NCI-H69 (cell line): ENCODE measurements at regions not wholly inside any gene's neighbourhood (a gene's known extent, or its start where the extent isn't known, plus 50 kb on each side); places are given as distances from the start of the nearest gene placed in this dataset.
"Not testable (repeated sequence)": the region's sequence is repeated elsewhere in the genome, so short reads cannot be mapped to it uniquely, and the experiment has no call there.

Source experiments
- DNase-seq: peaks from one replicate; lab custom pipeline; 2025; lab: John Stamatoyannopoulos, UW

GRCh38 chr5:1748271-1748670 lies 51.4 kb downstream of the MRPL36 start:
- DNase-seq = no peak

GRCh38 chr5:1747803-1748085 lies 51.9 kb downstream of the MRPL36 start:
- no peak for DNase-seq

GRCh38 chr5:1747079-1747802 lies 52.4 kb downstream of the MRPL36 start:
- no peak for DNase-seq

GRCh38 chr5:1746371-1747078 lies 53.1 kb downstream of the MRPL36 start:
- DNase-seq = no peak

- no peak for DNase-seq
Observed at GRCh38 chr5:1745796-1746370, 53.8 kb downstream of the MRPL36 start.

DNA sequence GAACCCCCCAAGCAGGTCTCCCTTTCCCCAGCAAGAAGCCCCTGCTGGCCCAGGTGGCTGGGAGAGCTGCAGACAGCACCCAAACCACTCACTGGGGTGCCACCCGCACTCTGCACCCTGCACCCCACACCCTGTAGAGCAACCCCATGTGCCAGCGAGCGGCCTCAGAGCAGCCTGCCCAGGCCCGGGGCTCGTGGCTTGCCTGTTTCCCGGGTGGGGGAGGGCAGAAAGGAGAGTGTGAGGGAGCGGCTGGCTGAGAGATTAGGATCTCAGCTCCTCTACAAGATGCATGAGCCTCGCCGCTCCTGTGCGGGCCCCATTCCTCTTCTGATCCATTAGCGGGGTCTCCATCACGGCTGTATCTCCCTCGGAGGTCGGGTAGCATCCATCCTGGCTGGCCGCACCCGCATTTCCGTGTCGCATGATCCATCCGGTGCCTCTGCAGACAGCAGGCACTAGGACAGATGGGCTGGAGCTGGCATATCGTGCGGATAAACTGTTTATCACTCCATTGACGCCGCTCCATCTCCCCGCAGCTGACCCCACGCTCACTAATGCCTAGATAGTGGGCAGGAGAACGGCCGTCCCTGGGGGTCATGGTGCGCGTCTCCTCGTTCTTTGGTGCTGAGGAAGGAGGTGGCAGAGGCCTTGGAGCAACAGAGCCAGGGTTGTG lies 54.4 kb downstream of the MRPL36 start:
- no peak for DNase-seq

DNA sequence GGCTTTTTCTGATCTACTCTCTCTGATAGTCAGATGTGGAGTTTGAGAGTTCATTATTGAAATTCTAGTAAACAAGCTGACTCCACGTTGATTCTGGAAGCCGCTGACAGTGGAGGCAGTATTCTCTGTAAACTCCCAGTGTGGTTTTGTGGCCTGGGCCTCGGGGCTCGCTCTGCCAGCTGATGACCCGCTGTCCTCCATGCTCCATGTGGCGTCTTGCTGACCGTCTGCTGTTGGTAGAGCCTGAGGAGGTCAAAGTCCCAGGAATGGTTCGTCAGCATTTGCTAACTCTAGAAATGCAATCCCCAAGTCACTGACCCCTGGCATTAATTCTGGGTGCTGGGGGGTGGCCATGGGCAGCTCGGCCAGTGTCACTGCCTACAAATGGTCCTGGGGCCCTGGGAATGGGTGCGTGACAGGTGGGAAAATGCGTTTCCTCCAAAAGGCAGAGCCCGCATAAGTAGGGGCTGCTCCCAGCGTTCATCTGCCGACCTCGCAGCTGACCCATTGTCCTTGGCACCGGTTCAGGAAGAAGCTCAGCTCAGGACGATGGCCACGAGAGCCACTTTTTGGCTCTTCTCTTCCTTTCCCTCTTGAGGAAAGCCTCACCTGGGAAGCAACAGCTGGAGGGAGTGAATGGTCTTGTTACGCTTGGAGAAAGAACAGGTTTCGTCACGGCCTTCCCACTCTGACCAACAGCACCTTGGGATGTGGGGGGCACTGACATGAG lies 55.1 kb downstream of the MRPL36 start:
- no peak for DNase-seq

DNA sequence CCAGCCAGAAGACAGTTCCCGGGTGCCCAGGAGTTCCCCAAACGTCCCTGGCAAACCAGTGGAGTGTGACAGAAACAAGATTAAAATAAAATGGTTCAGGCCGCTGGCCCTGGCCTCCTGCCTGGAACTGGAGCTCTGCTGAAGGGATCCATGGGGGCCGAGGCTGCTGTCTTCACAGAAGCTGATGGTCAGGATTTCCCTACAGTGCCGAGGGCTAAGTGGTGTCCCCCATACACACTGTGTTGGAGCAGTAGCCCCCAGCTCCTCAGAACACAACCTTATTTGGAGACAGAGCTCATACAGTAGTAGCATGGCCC lies 55.9 kb downstream of the MRPL36 start:
- DNase-seq = no peak

DNA sequence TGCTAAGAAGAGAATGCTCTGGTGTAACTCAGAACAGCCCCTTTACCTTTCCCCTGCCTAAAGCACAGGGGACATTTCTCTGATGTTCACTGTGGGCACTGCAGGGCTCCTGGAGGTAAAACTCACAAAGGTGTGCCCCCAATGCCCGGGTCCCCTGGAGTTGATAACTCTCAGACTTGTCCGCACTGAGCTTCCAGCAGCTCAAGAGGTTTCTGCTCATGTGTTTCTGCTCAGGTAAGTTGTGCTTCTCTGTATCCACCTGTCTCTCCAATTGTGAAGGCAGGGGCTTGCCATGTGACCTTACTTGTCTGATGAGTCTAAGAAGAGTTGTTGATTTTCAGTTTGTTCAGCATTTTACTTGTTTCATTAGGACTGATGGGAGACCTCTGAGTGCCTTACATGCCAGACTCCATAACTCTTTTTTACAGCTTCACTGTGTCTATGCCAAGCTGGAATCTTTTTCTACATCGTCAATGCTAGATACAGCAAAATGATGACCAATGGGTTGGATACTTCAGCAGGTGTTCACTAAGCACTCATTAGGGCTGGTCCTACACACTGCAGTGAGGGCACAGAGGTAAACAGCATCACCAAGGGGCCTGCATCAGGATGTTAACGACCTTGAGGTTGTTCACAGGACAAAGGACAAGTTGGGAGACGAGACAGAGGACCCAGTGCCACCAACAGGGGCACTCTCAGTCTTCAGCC lies 56.4 kb downstream of the MRPL36 start:
- DNase-seq = no peak

DNA sequence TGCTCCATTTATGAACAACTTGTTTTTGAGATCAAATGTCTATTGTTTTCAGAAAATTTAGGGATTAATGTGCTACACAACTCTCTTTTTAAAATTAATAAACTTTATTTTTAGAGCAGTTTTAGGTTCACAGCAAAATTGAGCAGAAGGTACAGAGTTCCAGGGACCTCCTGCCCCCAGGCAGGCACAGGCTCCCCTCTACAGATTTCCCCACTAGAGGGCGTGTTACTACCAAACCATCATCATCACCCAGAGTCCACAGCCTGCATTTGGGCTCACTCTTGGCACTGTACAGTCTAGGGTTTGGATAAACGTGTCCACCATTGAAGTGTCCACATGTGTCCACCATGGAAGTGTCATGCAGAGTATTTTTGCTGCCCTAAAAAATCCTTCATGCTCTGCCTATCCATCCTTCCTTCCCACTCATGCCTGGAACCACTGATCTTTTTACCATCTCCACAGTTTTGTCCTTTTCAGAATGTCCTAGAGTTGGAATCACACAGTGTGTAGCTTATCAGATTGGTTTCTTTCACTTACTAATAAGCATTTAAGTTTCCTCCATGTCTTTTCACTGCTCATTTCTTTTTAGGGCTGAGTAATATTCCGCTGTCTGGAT lies 61.7 kb downstream of the MRPL36 start:
- peak; percentile 50 for DNase-seq

DNA sequence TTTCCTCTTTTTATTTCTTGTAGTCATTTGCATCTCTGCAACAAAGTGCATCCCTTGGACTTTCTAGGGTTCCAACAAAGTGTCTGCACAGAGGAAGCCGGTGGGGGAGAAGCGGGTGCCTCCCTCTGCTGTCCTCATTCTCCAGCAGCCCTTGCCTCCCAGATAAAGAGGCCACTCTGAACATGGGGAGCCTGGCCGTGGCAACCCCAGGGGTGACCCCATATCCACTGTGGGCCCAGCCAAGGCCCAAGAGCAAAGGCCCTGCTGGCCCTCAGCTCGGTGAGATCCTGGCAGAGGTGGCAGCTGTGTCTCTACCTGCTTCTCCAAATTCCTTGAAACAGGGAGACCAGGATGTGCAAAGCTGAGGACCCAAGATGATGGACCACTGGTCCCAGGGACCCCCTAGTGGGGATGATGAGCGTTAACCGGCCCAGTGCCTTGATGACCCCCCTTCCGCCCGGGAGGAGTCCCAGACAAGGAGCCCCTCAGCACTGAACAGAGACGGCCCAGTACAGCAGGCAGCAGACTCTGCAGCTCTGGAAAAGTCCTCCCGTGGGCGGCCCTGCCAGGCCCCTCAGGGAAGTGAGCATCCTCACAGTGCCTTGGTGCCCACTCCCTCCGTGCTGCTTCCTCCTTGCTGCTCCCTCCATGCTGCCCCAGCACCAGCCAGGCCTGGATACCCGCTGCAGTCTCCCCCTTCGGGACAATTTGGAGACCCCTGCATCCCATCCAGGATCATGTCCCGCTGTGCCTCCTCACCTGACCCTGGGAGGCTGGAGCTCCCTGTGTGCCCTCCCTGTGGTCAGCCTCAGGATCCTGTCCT lies 62.5 kb downstream of the MRPL36 start:
- DNase-seq = no peak

- no peak for DNase-seq
Observed at GRCh38 chr5:1736065-1736464, 63.6 kb downstream of the MRPL36 start.

GRCh38 chr5:1735320-1735970 lies 64.2 kb downstream of the MRPL36 start:
- peak; percentile 30 for DNase-seq

- DNase-seq = no peak
Observed at GRCh38 chr5:1734908-1735289, 64.7 kb downstream of the MRPL36 start.

GRCh38 chr5:1734271-1734907 lies 65.2 kb downstream of the MRPL36 start:
- no peak for DNase-seq

GRCh38 chr5:1733369-1733768 lies 66.3 kb downstream of the MRPL36 start:
- DNase-seq = no peak

DNA sequence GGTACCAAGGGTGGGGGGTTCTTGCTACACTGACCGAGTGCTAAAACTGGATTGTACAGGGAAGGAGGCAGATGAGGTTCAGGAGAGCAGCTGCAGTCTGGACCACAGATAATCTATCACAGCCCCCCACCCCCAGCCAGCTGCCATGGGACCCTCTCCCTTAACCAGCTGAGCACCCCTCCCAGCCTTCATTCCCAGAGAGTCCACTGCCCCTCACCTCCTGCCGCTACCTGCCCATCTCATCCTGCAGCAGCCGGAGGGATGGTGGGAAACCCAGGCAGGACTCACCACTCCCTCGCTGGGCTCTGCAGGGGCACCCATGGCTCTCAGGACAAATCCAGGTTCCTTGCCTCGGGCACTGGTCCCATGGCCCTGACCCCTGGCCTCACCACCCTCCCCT lies 66.7 kb downstream of the MRPL36 start:
- DNase-seq = no peak

- DNase-seq = no peak
Observed at GRCh38 chr5:1732238-1732941, 67.2 kb downstream of the MRPL36 start.

DNA sequence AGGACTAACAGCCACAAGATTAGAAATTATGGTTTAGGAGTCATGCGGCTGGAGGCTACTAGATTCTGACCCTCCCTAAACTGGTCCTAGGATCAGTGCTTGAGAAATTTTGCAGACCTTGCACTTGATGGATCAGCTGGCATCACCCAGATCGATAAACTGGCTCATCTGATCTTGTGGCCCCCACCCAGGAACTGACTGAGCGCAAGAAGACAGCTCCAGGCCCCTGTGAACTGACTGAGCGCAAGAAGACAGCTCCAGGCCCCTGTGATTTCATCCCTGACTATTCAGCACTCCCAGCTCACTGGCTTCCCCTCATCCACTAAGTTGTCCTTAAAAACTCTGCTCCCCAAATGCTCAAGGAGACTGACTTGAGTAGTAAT lies 67.8 kb downstream of the MRPL36 start:
- DNase-seq = not testable (repeated sequence)
